ENCODE measurements at regions not wholly inside any gene's neighbourhood (a gene's known extent, or its start where the extent isn't known, plus 50 kb on each side); places are given as distances from the start of the nearest gene placed in this dataset.

- Histone ChIP-seq H3K27ac (ENCODE audit: insufficient read depth in 1 of 2, low read depth in 1 of 2, low read length in 2 of 2, poor library complexity in 1 of 2, severe bottlenecking in 2 of 2) (no peak overlapping the region), H3K36me3 (ENCODE audit: control insufficient read depth in 4 of 4, insufficient read depth in 4 of 4, low read length in 3 of 4) (no peaks in the 10 kb centered on the region), H3K9me3 (ENCODE audit: control extremely low read depth in 1 of 5, control insufficient read depth in 4 of 5, insufficient read depth in 2 of 5, low read depth in 1 of 5, low read length in 4 of 5) (no peaks in the 10 kb centered on the region), H3K27me3 (replicated peaks in 2 of 5; ENCODE audit: control insufficient read depth in 4 of 5, insufficient read depth in 5 of 5, low read length in 4 of 5) (no peaks in the 10 kb centered on the region), H3K4me1 (ENCODE audit: control extremely low read depth in 1 of 4, control insufficient read depth in 4 of 4, insufficient read depth in 4 of 4, low read length in 3 of 4) (peaks cover 0 to 11% (median 8%) of the 10 kb centered on the region in 4 experiments), H3K4me3 (ENCODE audit: control insufficient read depth in 1 of 7, extremely low read depth in 1 of 7, insufficient read depth in 4 of 7, low read depth in 2 of 7, low read length in 6 of 7) (no peak overlapping the region)
- no peak for DNase-seq
- WGBS (ENCODE audit: insufficient coverage) = 100% methylated on average over 1 of the region's 1 CpG
- POLR2A ChIA-PET = no interaction called here
- CTCF ChIA-PET = no interaction called here
Observed at GRCh38 chrX:30941898-30942297, 52.8 kb upstream of the TAB3 start.

- WGBS (ENCODE audit: insufficient coverage) = 78% methylated on average over 4 of the region's 4 CpGs
- no peak for DNase-seq
- H3K4me3 ChIP-seq (ENCODE audit: control insufficient read depth in 1 of 7, extremely low read depth in 1 of 7, insufficient read depth in 4 of 7, low read depth in 2 of 7, low read length in 6 of 7) = no peak overlapping the region
- POLR2A ChIA-PET = no interaction called here
- H3K27me3 ChIP-seq (replicated peaks in 2 of 5; ENCODE audit: control insufficient read depth in 4 of 5, insufficient read depth in 5 of 5, low read length in 4 of 5) = no peaks in the 10 kb centered on the region
- no peaks in the 10 kb centered on the region for H3K9me3 ChIP-seq (ENCODE audit: control extremely low read depth in 1 of 5, control insufficient read depth in 4 of 5, insufficient read depth in 2 of 5, low read depth in 1 of 5, low read length in 4 of 5)
- no peak overlapping the region for H3K27ac ChIP-seq (ENCODE audit: insufficient read depth in 1 of 2, low read depth in 1 of 2, low read length in 2 of 2, poor library complexity in 1 of 2, severe bottlenecking in 2 of 2)
- H3K4me1 ChIP-seq (ENCODE audit: control extremely low read depth in 1 of 4, control insufficient read depth in 4 of 4, insufficient read depth in 4 of 4, low read length in 3 of 4) = peaks cover 0 to 11% (median 8%) of the 10 kb centered on the region in 4 experiments
- CTCF ChIA-PET = no interaction called here
- H3K36me3 ChIP-seq (ENCODE audit: control insufficient read depth in 4 of 4, insufficient read depth in 4 of 4, low read length in 3 of 4) = no peaks in the 10 kb centered on the region
Observed at GRCh38 chrX:30939928-30940327, 50.9 kb upstream of the TAB3 start.
